COLO668 (cell line): ENCODE measurements at regions not wholly inside any gene's neighbourhood (a gene's known extent, or its start where the extent isn't known, plus 50 kb on each side); places are given as distances from the start of the nearest gene placed in this dataset.

Experiments used
- DNase-seq: peaks from one replicate; lab custom pipeline; 2025; ENCODE audit not compliant: unreplicated experiment; lab: John Stamatoyannopoulos, UW

DNA sequence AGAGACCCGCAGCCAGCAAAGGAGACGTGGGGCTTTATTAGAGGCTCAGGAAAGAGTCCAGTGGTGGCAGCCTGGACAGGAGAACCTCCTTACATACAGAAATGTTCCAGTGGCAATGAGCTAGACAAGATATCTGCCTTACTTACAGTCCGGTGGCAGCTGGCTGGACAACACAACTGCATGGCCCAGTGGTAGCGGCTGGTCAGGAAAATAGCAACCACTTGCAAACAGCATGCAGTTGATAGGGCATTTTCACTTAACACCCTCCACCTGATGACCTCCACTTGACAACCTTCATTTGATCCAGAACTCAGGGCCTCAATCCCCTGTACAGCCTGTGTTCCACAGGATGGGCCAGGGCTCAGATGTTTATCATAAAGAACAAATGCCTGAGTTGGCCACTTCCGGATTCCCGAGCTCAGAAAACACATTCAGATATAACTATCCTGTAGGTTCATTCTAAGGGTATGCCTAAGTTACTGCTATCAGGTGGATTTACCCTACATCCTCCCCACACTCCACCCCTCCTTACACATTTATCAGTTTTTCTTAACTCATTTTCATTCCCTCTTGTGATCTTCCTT, 63.3 kb upstream of the ITPRID2 start:
- no peak for DNase-seq

DNA sequence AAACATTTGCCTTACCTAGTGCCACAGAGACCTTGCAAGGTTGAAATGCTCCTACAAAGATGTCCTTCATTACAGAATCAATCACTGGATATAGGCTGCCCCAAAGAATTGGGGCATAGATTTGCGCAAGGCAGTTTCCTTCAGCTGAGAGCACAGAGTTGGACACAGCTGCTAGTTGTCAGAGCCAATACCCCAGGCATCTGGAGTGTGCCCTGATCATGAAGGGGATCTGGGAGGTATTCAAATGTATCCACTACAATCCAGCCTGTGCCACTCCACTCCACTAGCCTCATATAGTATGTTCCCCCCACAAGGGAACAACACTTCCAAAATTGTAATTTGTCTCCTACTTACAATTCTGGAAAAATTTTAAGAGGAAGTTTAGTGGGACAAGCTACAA, 62.3 kb upstream of the ITPRID2 start:
- no peak for DNase-seq

DNA sequence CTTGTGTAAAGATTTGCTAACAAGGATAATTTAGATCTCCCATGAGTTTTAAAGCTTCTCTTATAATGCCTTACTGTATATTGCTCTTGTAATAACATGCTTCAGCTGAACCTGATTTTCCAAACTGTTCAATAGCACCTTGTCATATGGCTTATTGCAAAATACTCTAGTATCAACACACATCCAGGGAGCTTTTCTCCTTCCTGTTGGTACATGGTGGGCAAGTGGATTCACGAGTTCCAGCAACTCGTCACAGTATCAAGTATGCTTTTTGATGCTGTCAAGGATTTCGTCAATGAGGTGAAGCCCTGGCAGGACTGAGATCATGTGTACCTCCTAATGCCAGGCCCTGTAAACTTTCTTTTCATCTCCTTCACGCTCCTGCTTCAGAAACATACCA, 59.5 kb upstream of the ITPRID2 start:
- no peak for DNase-seq

DNA sequence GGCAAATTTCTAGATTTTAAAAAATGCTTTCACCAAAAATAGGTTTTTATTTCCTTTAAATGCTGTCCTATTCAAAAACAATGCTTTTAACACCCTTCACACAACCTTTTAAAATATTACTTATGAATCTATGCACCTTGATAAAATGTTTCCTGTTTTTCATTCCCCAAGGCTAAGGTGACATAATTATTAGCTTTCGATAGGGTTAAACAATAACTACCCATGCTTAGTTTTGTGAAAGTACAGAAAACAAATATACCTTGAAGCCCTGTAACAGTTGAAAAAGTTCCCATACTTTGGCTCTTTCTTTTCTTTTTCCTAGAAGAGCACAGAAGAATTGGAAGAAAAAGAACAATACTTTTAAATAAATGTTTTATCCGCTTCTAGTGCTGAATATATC, 54.9 kb upstream of the ITPRID2 start:
- no peak for DNase-seq

DNA sequence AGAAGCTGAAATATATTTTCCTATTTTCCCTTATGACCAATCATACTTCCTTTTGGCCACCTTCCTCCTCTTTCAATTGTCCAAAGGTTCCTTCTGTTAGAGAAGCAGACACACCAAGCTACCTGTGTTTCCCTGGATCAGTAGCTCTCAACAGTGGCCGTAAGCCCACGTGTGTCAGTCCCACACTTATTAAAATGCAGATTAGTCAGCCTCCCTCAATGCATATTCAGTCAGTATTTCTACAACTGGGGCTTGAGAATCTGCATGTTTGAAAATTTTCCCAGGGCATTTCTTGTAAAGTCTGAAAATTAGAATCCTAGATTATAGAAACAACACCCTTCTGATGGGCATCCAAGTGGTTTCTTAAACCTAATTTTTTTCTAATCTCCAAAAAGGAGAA, 54.0 kb upstream of the ITPRID2 start:
- no peak for DNase-seq

DNA sequence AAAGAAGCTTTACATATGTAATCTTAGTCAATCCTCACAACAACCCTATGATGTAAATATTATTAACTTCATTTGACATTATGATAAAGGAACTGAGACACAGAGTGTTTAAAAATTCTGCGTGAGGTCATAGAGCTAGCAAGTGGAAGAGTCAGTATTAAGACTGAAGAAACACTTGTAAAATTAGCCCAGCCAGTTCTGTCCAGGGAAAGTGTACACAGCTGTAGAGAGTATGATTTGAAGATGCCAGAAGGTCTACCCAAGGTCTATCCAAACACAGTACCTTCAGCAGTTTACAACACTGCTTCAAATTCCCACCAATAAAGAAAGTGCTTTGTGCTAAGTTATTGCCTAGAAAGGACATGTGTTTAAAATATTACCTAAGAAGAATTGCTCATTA, 51.7 kb upstream of the ITPRID2 start:
- DNase-seq = no peak

DNA sequence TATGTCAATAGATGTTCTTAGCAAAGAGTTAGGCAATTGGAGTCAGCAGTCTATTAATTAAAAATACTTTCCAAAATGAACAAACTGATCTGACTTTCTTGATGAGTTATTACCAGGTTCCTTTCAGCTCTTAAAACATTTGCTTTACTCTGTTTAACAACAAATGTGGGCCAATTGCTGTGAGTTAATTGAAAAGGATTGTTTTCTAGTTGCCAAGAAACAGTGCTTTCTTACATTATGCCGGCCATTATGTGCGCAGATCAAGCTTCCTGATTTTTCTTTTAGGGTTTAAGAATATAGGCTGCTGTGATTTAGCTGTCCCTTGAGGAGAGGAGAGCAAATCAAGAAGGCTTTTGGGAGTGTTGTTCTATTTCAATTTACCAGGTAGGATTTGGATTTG, 50.5 kb upstream of the ITPRID2 start:
- DNase-seq = no peak
